IMR-90 (cell line): ENCODE measurements at regions not wholly inside any gene's neighbourhood (a gene's known extent, or its start where the extent isn't known, plus 50 kb on each side); places are given as distances from the start of the nearest gene placed in this dataset.
A peak's percentile ranks its signal among the peaks of the same experiment; 100 is the strongest.

Experiments used
- ATAC-seq: fragments of 200-7000 bp; cut with Tn5 transposase; 2 replicates; pipeline ENCODE4 v1.9.1; 2020; ENCODE audit warnings: low read depth, mild to moderate bottlenecking, moderate library complexity
- BruUV-seq: library from RNA; stranded (reverse); fragments of 400-500 nt; replicated peaks from 2 replicates; lab custom pipeline; 2021; lab: Mats Ljungman, UMichigan
- CTCF ChIA-PET: fragments of 300-600 bp; formaldehyde crosslinking; extraction: SDS; loops from one replicate; lab custom pipeline; 2021; ENCODE audit warnings: antibody characterized with exemption; lab: Yijun Ruan, JAX
- POLR2A ChIA-PET: fragments of 300-600 bp; sonication (Branson Sonifier 250); formaldehyde crosslinking; loops from one replicate; lab custom pipeline; 2022; ENCODE audit warnings: antibody characterized with exemption; ENCODE audit not compliant: unreplicated experiment; lab: Charles Lee
- DNase-seq: peaks from one replicate; pipeline ENCODE4 v3.0.0; 2013
- H2AFZ ChIP-seq: replicated peaks from 2 replicates; pipeline ENCODE3; 2013; ENCODE audit warnings: low read length, mild to moderate bottlenecking; ENCODE audit not compliant: poor library complexity
- H2AK5ac ChIP-seq: 2 replicates; pipeline ENCODE4 v1.6.1; 2013; ENCODE audit warnings: low read depth, low read length, inconsistent platforms
- H2AK9ac ChIP-seq: replicated peaks from 2 replicates; pipeline ENCODE3; 2013; ENCODE audit warnings: mild to moderate bottlenecking, low read depth, low read length, moderate library complexity; ENCODE audit not compliant: poor library complexity
- H2BK120ac ChIP-seq: 2 replicates; pipeline ENCODE4 v1.6.1; 2013; ENCODE audit warnings: low read depth, low read length, inconsistent platforms
- H2BK15ac ChIP-seq: 3 replicates; pipeline ENCODE4 v1.6.1; 2013; ENCODE audit warnings: low read depth, low read length, inconsistent platforms
- H2BK20ac ChIP-seq: 2 replicates; pipeline ENCODE4 v1.6.1; 2013; ENCODE audit warnings: low read depth, mild to moderate bottlenecking, inconsistent platforms, low read length, moderate library complexity
- H2BK5ac ChIP-seq: 2 replicates; pipeline ENCODE4 v1.6.1; 2013; ENCODE audit warnings: mild to moderate bottlenecking, low read depth, low read length, inconsistent platforms; ENCODE audit not compliant: poor library complexity, severe bottlenecking
- H3K14ac ChIP-seq: replicated peaks from 2 replicates; pipeline ENCODE4 v1.6.1; 2013; ENCODE audit warnings: low read depth, low read length, inconsistent platforms
- H3K18ac ChIP-seq: 2 replicates; pipeline ENCODE4 v1.6.1; 2013; ENCODE audit warnings: low read depth, low read length, control low read depth
- H3K23ac ChIP-seq: 2 replicates; pipeline ENCODE4 v1.6.1; 2013; ENCODE audit warnings: low read depth, low read length, inconsistent platforms
- H3K27ac ChIP-seq: 2 replicates; pipeline ENCODE4 v1.5.1; 2013; ENCODE audit warnings: mild to moderate bottlenecking, control low read depth, low read length; ENCODE audit not compliant: insufficient read depth
- H3K27me3 ChIP-seq: 2 replicates; pipeline ENCODE4 v1.6.1; 2013; ENCODE audit warnings: low read length; ENCODE audit not compliant: control insufficient read depth, insufficient read depth
- H3K36me3 ChIP-seq: 2 replicates; pipeline ENCODE4 v1.6.1; 2013; ENCODE audit warnings: low read length, mixed read lengths; ENCODE audit not compliant: control insufficient read depth, insufficient read depth
- H3K4ac ChIP-seq: 2 replicates; pipeline ENCODE4 v1.6.1; 2013; ENCODE audit warnings: low read depth, low read length, inconsistent platforms
- H3K4me1 ChIP-seq: 2 replicates; pipeline ENCODE4 v1.6.1; 2013; ENCODE audit warnings: low read length, mixed read lengths; ENCODE audit not compliant: control insufficient read depth, insufficient read depth
- H3K4me2 ChIP-seq: 2 replicates; pipeline ENCODE4 v1.6.1; 2013; ENCODE audit warnings: low read depth, mild to moderate bottlenecking, control low read depth, low read length, moderate library complexity
- H3K4me3 ChIP-seq: 2 replicates; pipeline ENCODE4 v1.5.1; 2013; ENCODE audit warnings: low read depth, mild to moderate bottlenecking, control low read depth, low read length, moderate library complexity; ENCODE audit not compliant: insufficient read depth
- H3K56ac ChIP-seq: 2 replicates; pipeline ENCODE4 v1.6.1; 2013; ENCODE audit warnings: low read length, inconsistent platforms; ENCODE audit not compliant: insufficient read depth; ENCODE audit errors: extremely low read depth
- H3K79me1 ChIP-seq, 2 experiments: 2 replicates each; pipeline ENCODE4 v1.6.1; 2013; ENCODE audit warnings: low read length in 2 of 2, inconsistent platforms in 1 of 2, low read depth in 1 of 2
- H3K9ac ChIP-seq: 2 replicates; pipeline ENCODE4 v1.6.1; 2013; ENCODE audit warnings: low read depth, low read length, control low read depth
- H3K9me1 ChIP-seq: 2 replicates; pipeline ENCODE4 v1.6.1; 2013; ENCODE audit warnings: low read length, inconsistent platforms; ENCODE audit not compliant: insufficient read depth
- H3K9me3 ChIP-seq: 2 replicates; pipeline ENCODE4 v1.6.1; 2013; ENCODE audit warnings: low read length; ENCODE audit not compliant: control insufficient read depth, insufficient read depth
- H4K20me1 ChIP-seq: 2 replicates; pipeline ENCODE4 v1.6.1; 2013; ENCODE audit warnings: low read length, inconsistent platforms; ENCODE audit not compliant: insufficient read depth
- H4K5ac ChIP-seq: 2 replicates; pipeline ENCODE4 v1.6.1; 2013; ENCODE audit warnings: mild to moderate bottlenecking, low read depth, low read length, control low read depth
- H4K8ac ChIP-seq, 2 experiments: 2 replicates each; pipeline ENCODE4 v1.6.1; 2013; ENCODE audit warnings: low read depth in 2 of 2, low read length in 2 of 2, control low read depth in 1 of 2, inconsistent platforms in 1 of 2
- H4K91ac ChIP-seq: 2 replicates; pipeline ENCODE4 v1.6.1; 2013; ENCODE audit warnings: low read depth, low read length, inconsistent platforms; ENCODE audit not compliant: insufficient read depth
- BHLHE40 ChIP-seq: fragments of 150-350 bp; IDR thresholded peaks from 2 replicates; pipeline ENCODE4 v1.6.1; 2016; ENCODE audit warnings: mild to moderate bottlenecking, low read depth, low read length
- CEBPB ChIP-seq: IDR thresholded peaks from 2 replicates; pipeline ENCODE4 v1.6.1; 2012; ENCODE audit warnings: low read depth, low read length, improper control_type of control experiment
- MAZ ChIP-seq: IDR thresholded peaks from 2 replicates; pipeline ENCODE4 v1.6.1; 2012; ENCODE audit warnings: low read depth, mild to moderate bottlenecking, low read length, improper control_type of control experiment, moderate library complexity, borderline replicate concordance
- MXI1 ChIP-seq: IDR thresholded peaks from 2 replicates; pipeline ENCODE4 v1.6.1; 2012; ENCODE audit warnings: low read depth, mild to moderate bottlenecking, low read length, moderate library complexity, borderline replicate concordance
- NFE2L2 ChIP-seq: fragments of 150-350 bp; IDR thresholded peaks from 2 replicates; pipeline ENCODE4 v1.6.1; 2016; ENCODE audit warnings: low read depth, mild to moderate bottlenecking, low read length
- POLR2A ChIP-seq: IDR thresholded peaks from 2 replicates; pipeline ENCODE4 v1.6.1; 2012; ENCODE audit warnings: mild to moderate bottlenecking, low read depth, low read length
- RFX5 ChIP-seq: IDR thresholded peaks from 2 replicates; pipeline ENCODE4 v1.8.0; 2012; ENCODE audit warnings: low read depth, mild to moderate bottlenecking, low read length, moderate library complexity
- WGBS, 2 experiments: methylation state at CpG; one replicate each; pipeline versions ENCODE4 v1.1.5 to v1.1.7; 2013; ENCODE audit warnings: missing lambda C conversion rate in 2 of 2; ENCODE audit not compliant: insufficient read length in 1 of 2; ENCODE audit errors: extremely low coverage in 2 of 2; 5-methylcytosine and 5-hydroxymethylcytosine counted together
- dilution Hi-C: fragments of 300-500 bp; cut with HindIII; formaldehyde crosslinking; loops from one replicate; pipeline ENCODE4 v1.14.3; 2018; ENCODE audit warnings: low sequenced_read_pairs; ENCODE audit not compliant: unreplicated experiment
- in situ Hi-C: fragments of 300-500 bp; cut with MboI; formaldehyde crosslinking; loops from 3 replicates; pipeline ENCODE4 v1.14.3; 2019; ENCODE audit warnings: low sequenced_read_pairs, inconsistent platforms, mixed read lengths
- intact Hi-C: fragments of 100-400 bp; cut with micrococcal nuclease; formaldehyde crosslinking; loops from 2 replicates; pipeline ENCODE4 v1.10.0; 2022
- TF ChIP-seq, protein P1 (sequence below): conservative IDR thresholded peaks from 2 replicates; pipeline ENCODE4 v1.5.1; 2012; ENCODE audit warnings: mild to moderate bottlenecking, low read depth, low read length, improper control_type of control experiment

DNA sequence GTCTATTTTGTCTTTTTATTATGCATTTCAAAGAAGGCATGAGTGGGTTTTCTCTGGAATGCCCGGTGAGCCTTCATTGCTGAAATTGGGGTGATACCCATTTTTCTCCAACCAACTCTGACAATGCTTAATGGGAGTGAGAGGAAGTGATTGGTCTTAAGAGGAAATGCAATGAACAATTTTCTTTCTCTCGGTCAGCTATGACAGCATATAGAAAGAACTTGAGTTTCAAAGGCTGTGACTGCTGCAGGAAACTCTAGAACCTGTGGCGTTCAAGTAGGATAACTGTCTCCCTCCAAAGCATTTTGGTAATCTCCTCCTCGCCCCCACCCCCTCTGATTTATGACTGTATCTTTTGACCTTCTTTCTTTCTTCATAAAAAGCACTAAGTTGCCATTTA, 155.9 kb downstream of the LYPLAL1 start:
- CTCF ChIA-PET: no interaction called here
- H4K20me1 ChIP-seq: no peaks in the 10 kb centered on the region; the same call in 1 of the 2 replicates
- H3K9me3 ChIP-seq: no peaks in the 10 kb centered on the region
- dilution Hi-C loops: no loop called here
- H3K4me2 ChIP-seq: no peak overlapping the region
- intact Hi-C loops: no loop called here
- H2AK9ac ChIP-seq: no peak overlapping the region
- no peak overlapping the region for H3K14ac ChIP-seq
- no TSS peak for BruUV-seq
- POLR2A ChIA-PET: no interaction called here
- H2BK5ac ChIP-seq: no peak overlapping the region
- H3K4me3 ChIP-seq: no peak overlapping the region
- H2AFZ ChIP-seq: no peak overlapping the region
- H3K79me1 ChIP-seq: no peaks in the 10 kb centered on the region
- H3K9me1 ChIP-seq: no peaks in the 10 kb centered on the region; the same call in 1 of the 2 replicates
- peak overlapping the region; percentile 27 for H2BK120ac ChIP-seq
- H2BK15ac ChIP-seq: no peak overlapping the region
- H3K9ac ChIP-seq: no peak overlapping the region
- H4K5ac ChIP-seq: no peak overlapping the region
- H3K23ac ChIP-seq: no peak overlapping the region; the same call in 1 of the 2 replicates
- no peak overlapping the region for H3K27ac ChIP-seq
- H2AK5ac ChIP-seq: no peak overlapping the region
- DNase-seq (peak; percentile 82), ATAC-seq (peak; percentile 12; the same call in 1 of the 2 replicates)
- H3K56ac ChIP-seq: no peak overlapping the region
- WGBS, 2 experiments: no CpG with 5 or more reads among the region's 4 CpGs
- H4K8ac ChIP-seq: no peak overlapping the region; a peak in 1 of 4 replicates
- peaks cover 2% of the 10 kb centered on the region; the same call in 1 of the 2 replicates for H3K36me3 ChIP-seq
- H2BK20ac ChIP-seq: no peak overlapping the region
- TF ChIP-seq MXI1 (no peak), POLR2A (no peak), CEBPB (no peak), NFE2L2 (no peak), BHLHE40 (no peak), MAZ (no peak), RFX5 (no peak)
- TF ChIP-seq, protein P1, sequence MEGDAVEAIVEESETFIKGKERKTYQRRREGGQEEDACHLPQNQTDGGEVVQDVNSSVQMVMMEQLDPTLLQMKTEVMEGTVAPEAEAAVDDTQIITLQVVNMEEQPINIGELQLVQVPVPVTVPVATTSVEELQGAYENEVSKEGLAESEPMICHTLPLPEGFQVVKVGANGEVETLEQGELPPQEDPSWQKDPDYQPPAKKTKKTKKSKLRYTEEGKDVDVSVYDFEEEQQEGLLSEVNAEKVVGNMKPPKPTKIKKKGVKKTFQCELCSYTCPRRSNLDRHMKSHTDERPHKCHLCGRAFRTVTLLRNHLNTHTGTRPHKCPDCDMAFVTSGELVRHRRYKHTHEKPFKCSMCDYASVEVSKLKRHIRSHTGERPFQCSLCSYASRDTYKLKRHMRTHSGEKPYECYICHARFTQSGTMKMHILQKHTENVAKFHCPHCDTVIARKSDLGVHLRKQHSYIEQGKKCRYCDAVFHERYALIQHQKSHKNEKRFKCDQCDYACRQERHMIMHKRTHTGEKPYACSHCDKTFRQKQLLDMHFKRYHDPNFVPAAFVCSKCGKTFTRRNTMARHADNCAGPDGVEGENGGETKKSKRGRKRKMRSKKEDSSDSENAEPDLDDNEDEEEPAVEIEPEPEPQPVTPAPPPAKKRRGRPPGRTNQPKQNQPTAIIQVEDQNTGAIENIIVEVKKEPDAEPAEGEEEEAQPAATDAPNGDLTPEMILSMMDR: no peak
- no peak overlapping the region for H3K4ac ChIP-seq
- in situ Hi-C loops: no loop called here
- H3K4me1 ChIP-seq: peaks cover 3% of the 10 kb centered on the region
- H3K18ac ChIP-seq: no peak overlapping the region
- no peaks in the 10 kb centered on the region for H3K27me3 ChIP-seq
- H4K91ac ChIP-seq: no peak overlapping the region
